IPS DF 4.7 (cell line): ENCODE measurements at regions not wholly inside any gene's neighbourhood (a gene's known extent, or its start where the extent isn't known, plus 50 kb on each side); places are given as distances from the start of the nearest gene placed in this dataset.
"Not testable (repeated sequence)": the region's sequence is repeated elsewhere in the genome, so short reads cannot be mapped to it uniquely, and the experiment has no call there.

Source experiments
- DNase-seq: peaks from one replicate; pipeline ENCODE4 v3.0.0-alpha.2; 2013; ENCODE audit warnings: low spot score; ENCODE audit errors: extremely low read depth

GRCh38 chr3:101913168-101913567 is 63.9 kb downstream of the NFKBIZ start:
- DNase-seq: no peak

- DNase-seq: not testable (repeated sequence)
Measured at GRCh38 chr3:101917761-101918160, 68.4 kb downstream of the NFKBIZ start.

GRCh38 chr3:101922151-101922725 is 72.9 kb downstream of the NFKBIZ start:
- not testable (repeated sequence) for DNase-seq

GRCh38 chr3:101924621-101925020 is 75.3 kb downstream of the NFKBIZ start:
- not testable (repeated sequence) for DNase-seq

GRCh38 chr3:101925124-101925523 is 75.8 kb downstream of the NFKBIZ start:
- DNase-seq: not testable (repeated sequence)

DNA sequence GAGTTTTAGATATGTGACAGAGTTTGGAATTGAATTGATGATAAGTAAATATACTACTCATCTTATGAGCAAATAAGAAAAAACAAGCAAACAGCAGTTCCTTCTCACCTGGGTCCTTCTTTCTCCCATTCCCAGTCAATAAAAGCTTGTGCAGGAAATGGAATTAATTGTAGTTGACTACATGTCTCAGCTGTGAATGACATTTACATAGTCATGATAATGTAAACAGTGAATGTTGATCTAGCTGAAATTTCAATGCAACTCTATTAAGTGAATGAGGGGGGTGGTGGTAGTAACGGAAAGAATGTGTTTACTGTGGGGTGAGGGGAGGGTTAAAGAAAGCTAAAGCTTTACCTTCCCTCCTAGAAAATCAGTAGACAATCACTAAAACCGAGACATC is 76.2 kb downstream of the NFKBIZ start:
- DNase-seq: no peak

DNA sequence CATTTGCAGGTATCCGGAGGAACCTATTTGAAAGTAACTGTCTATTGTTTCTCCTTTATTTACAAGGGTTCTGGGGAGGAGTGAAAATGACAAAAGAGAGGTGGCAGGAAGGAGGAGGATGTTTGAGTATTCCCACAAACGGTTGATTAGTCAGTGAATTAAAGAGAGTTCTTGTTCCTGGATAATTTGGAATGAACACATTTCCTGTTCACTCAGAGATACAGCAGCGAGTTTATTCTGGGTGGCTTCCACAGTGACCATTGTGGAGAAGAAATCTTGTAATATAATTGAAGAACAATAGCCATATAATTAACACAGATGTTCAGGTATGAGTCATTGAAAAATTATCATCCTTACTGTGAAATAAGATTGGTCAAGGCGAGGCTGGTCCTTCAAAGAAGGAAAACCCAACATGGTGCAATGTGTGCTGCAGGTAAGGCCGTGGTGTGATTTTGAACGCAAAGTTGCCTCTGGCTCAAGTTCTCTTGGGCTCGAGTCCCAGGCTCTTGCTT is 77.3 kb downstream of the NFKBIZ start:
- DNase-seq: no peak

DNA sequence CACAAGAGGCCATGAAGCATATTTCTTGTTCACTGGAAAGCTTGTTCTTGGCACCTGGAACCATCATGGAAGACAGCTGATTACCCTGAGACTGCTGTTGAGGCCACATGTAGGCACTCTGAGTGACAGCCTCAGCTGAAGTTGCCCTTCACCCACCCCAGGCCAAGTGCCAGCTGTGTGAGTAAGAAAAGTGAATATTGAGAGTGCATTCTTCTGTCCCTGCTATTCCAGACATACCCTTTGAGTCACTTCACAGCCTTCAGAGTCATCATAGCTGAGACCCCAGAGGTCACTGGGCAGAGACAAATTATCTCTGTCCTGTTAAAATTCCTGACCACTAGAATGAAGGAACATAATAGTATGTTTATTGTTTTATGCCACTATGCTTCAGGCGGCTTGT is 79.6 kb downstream of the NFKBIZ start:
- DNase-seq: no peak

DNA sequence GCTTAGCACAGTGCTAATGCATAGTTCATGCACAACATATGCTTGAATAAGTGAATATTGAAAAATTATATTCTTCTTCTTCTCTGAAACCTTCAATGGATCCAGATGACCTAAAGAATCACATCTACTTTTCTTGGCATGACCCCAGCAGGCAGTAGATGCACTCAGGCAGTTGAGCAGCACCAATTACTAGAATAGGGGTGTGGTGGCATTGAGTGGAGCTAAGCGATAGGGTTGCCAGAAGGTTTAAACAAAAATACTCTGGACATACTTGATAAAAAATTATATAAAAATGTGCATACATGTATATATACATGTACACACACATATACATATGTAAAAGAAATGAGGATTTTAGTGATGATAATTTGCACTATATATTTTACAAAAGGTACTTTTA is 81.8 kb downstream of the NFKBIZ start:
- no peak for DNase-seq

GRCh38 chr3:101932326-101933068 is 83.2 kb downstream of the NFKBIZ start:
- no peak for DNase-seq

DNA sequence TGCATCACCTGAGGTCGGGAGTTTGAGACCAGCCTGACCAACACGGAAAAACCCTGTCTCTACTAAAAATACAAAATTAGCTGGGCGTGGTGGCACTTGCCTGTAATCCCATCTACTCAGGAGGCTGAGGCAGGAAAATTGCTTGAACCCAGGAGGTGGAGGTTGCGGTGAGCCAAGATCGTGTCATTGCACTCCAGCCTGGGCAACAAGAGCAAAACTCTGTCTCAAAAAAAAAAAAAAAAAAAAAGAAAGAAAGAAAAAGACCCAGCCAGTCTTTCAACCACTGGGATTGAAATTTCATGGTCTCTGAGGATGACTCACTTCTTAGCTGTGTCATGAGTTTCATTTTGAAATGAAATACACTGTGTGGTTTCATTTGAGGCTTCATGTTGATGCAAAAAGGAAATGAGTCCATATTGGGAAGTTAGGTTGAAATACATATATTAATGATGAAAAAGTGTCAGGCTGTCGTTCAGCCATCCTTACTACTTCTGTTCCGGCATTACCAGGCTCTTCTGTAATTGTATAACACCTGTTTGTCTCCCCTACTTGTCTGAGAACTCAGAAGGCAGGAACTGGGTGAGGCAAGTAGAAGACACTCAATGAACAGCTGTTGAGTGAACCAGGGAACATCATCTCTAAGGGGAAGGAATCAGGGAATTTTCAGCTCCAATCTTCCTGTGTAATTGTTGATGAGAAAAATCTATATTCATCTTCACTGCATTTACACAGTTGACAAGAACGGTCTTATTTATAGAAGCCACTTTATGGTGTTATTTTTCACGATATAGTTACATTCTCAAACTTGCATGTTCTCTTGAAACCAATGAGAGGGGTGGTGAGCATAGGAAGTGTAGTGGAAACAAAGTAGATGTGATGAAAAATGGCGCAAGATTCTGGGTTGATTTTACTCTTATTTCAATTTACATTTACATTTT is 87.4 kb downstream of the NFKBIZ start:
- DNase-seq: no peak

- DNase-seq: no peak
Measured at GRCh38 chr3:101938262-101938847, 89.0 kb downstream of the NFKBIZ start.

GRCh38 chr3:101939361-101940049 is 90.2 kb downstream of the NFKBIZ start:
- DNase-seq: no peak

GRCh38 chr3:101940521-101941317 is 91.4 kb downstream of the NFKBIZ start:
- no peak for DNase-seq

DNA sequence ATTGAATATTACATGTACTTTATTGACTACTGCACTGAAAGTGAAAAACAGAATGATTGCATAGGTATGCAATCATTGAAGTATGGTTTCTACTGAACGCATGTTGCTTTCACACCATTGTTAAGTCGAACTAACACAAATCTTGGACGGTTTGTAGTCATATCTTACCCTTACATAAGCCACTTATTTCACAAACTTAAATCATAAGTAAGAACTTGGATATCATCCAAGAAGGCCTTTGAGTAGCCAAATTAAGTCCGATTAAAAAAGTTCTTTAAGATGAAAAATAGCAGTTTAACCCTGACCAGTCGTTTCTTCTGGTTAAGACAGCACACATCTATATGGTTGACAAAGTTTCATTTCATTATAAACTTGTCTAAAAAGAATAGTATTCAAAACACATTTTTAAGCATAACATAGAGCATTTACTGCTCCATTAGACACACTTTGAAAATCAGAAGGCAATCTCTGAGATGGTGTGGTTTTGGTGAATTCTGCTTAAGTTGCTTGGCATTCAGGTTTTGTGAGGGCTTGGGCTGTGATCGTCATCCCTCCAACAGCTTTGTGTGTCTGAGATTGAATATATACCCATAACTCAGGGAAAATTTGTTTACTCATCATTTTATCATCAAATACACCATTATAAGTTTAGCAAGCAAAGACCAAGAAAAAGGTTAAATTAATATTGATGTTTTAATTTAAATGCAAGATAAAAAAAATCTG is 92.2 kb downstream of the NFKBIZ start:
- no peak for DNase-seq

- DNase-seq: no peak
Measured at GRCh38 chr3:101942356-101942755, 93.0 kb downstream of the NFKBIZ start.

DNA sequence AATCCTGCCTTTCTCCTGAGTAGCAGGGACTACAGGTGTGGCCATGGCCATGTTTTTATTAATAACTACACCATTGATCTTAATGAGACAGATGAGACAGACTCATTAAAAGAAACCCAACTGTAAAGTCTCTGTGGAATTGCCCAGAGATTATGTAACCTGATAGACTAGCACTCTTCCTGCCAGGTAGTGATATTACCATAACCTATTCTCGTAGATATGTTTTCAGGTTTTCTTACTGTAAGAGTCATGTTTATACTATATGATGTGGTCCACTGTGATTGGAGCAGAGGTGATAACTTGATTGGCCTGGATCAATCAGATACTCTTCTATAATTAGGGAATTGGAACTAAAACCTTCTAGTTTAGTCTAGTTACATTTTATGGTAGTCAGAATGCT is 93.7 kb downstream of the NFKBIZ start:
- no peak for DNase-seq

GRCh38 chr3:101944308-101944707 is 95.0 kb downstream of the NFKBIZ start:
- no peak for DNase-seq

GRCh38 chr3:101945980-101946379 is 96.7 kb downstream of the NFKBIZ start:
- no peak for DNase-seq
